HG02610 (cell line): ENCODE measurements at regions not wholly inside any gene's neighbourhood (a gene's known extent, or its start where the extent isn't known, plus 50 kb on each side); places are given as distances from the start of the nearest gene placed in this dataset.

ENCODE experiments used
- ATAC-seq: cut with Tn5 transposase; IDR thresholded peaks from one replicate; pipeline ENCODE4 v1.9.1; 2021; ENCODE audit warnings: mild to moderate bottlenecking, moderate library complexity; ENCODE audit not compliant: unreplicated experiment

DNA sequence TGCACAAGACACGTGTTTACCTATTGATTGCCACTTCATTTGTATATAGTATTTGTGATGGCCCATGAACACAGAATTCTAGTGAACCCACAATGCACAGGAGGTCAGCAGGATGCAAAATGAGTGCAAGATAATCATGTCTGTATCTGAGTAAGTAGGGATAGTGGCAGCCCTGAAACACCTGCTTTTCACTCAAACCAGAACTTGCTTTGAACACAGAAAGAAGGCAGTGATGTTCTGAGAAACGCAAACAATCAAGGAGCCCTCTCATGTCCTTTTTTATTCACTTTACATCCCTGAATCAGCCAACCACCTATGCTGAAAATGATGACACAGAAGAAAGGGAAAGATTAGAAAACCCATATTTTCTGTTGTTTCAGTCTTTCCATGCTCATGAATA, 170.4 kb upstream of the AVPR1A start:
- ATAC-seq, result no peak

DNA sequence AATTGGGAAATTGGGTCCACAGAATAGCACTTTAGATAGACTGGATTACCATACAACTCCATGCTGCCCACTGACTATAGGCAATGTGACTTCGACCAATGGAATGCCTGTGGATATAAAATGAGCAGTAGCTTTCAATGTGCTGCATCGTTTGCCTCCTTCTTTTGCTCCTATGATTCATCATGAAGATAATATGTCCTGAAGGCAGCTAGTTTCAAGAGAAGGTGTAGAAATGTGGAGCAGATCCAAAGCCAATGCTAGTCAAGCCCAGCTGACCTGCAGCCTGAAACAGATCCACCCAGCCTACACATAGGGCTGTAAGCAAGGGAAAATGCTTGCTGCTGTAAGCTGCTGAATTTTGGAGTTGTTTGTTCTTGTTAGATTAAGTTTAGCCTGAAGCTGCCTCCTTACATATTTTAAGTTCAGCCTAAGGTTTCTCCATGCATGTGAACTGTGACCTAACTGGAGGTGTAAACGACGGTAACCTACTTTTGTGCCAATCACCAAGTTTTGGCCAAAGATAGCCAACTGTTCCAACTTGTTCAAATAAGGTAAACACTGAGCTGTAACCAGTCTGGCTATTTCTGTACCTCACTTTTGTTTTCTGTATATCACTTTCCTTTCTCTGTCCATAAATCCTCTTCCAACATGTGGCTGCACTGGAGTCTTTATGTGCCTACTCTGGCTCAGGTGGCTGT, 169.1 kb upstream of the AVPR1A start:
- ATAC-seq, result no peak

DNA sequence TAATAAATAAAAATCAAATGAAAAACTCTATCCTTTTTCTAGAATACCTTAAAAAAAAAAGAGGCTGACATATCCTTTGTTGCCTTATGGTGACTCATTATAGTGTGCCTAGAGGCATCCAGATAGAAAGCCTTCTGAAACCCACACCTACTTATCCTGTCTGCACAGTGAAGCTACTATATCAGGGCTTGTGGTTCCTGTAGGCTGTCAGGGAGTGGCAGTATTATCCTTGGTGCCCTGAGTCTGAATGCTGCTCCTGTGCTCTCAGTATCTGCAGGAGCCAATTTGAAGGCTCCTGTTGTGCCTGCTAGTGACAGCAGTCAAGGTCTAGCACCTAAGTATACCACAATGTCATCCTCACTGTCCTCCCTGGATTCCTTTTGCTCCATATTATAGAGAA, 168.4 kb upstream of the AVPR1A start:
- ATAC-seq, result peak; percentile 54

DNA sequence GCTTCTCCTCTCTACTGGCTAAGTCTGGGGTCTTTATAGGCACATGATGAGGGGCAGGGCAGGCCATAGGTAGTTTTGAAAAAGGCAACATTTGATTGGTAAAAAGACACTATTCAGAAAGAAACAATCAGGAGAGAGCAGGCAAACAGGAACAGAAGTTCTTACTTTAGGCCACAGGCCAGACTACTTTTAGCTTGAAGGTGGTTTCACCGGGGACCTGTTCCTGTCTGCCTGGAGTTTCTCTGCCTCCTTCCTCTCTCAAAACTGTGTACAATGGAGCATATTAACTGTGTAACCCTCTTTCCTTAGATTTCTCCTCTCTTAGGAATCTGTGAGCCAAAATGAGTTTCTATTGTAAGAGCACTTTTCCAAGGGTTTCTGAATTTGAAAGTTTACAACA, 167.9 kb upstream of the AVPR1A start:
- no peak for ATAC-seq

DNA sequence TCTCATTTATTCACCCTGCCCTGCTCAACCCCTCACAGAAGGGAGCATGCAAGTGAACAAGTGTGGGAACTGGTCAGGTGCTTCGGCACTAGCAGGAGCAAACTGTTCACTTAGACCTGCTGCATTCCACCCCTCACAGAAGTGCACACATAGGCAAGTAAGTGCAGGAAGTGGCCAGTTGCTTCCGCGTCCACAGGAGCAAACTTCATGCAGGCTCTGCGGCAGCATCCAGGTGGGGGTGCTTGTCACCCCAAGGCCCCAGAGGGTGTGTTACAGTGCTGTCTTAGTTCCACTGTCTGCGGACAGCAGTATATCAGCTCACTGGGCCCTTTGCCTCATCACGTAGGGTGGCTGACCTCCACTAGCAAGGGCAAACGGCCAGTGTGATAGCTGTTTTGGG, 167.3 kb upstream of the AVPR1A start:
- ATAC-seq, result no peak

DNA sequence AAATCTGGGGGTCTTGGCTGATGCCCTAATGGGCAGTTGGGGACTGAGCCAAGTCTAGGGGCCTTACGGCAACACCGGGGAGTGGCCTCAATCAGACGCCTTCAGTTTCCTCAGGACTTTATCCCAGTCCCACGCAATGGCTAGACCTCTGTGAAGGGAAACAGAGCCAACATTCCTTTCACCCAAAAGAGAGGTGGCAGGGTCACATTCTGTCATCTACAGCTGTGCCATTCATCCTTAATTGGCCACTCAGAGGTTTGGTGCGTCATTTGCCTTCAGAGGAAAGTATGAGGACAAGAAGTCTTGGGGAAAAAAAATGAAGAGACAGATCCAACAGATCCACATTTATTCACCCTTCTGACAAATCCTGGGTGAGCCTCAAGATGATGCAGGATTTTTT, 166.9 kb upstream of the AVPR1A start:
- ATAC-seq, result no peak

DNA sequence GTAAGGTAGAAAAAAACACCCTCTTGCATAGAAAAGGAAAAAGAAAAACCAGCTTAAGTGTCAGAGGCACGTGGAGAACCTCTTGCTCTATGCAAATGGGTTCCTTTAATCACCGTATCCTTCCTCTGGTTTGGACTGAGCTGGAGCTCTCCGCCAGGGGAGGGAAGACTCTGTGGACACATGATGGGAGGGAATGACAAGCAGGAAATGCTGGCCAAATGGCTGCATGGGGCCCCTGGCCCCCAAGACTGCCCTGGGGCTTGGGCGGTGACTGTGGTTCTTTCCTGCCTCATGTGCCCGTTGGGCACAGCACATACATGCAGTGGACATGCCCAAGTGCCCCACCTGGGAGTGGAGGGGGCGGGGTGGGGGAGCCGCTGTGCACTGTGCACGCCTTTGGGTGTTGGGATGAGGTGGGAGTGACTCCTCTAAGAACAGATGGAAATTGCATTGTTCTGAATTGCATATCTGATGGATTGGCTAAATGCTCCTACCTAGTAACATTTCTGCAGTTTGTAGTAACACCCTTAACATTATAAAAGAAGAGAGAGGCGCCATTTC, 166.4 kb upstream of the AVPR1A start:
- ATAC-seq, result no peak

DNA sequence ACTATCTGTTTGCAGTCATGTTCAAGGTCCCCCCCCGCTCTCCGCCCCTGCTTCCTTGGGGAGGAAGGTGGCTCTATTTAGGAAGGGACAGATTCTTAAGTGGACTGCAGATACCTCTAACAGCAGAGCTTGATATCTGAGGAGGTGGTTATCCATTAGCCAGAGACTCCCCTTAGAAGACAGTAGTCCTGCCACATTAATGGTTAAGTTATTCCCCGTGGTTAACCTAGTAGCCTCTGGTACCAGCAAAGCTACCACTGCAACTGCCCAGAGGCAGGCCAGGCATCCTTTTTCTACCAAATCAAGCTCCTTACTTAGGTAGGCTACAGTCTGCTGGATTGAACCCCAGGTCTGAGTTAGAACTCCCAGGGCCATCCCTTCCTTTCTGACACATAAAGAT, 162.1 kb upstream of the AVPR1A start:
- no peak for ATAC-seq

DNA sequence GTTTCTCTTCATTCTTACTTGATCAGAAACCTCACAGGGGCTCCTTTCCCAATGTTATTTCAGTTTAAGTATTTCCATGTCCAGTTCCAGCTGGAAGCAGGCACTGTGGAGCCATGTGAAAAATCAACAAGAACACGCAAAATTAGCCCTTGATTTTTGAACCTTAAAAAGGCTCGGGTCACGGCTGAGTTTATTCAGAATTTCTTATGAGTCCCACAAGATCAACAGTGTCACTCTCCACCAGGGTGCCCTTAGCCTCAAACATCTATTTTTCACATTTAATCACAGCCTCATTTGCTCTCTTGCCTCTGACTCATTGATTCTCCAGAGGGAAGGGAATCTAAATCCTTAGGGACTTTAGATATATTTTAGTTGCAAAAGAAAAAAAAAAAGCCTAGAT, 157.7 kb upstream of the AVPR1A start:
- no peak for ATAC-seq

DNA sequence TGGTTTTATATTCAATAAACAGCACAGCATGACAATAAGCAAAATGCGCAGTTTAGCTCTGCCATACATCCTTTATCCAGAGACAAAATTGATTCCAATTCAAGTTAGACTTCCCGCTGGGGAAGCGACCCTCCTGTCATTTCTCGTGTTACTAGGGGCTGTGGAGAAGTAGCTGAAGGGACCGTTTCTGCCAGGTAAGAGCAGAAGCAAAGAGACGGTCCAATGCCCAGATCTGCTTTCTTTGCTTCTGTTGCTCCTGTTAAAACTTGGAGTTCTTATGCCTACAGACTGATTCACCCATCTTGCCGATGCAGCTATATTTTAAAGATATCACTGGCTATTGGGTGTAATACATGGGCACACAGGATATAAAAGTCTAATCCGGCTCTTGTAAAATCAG, 156.8 kb upstream of the AVPR1A start:
- ATAC-seq, result no peak

DNA sequence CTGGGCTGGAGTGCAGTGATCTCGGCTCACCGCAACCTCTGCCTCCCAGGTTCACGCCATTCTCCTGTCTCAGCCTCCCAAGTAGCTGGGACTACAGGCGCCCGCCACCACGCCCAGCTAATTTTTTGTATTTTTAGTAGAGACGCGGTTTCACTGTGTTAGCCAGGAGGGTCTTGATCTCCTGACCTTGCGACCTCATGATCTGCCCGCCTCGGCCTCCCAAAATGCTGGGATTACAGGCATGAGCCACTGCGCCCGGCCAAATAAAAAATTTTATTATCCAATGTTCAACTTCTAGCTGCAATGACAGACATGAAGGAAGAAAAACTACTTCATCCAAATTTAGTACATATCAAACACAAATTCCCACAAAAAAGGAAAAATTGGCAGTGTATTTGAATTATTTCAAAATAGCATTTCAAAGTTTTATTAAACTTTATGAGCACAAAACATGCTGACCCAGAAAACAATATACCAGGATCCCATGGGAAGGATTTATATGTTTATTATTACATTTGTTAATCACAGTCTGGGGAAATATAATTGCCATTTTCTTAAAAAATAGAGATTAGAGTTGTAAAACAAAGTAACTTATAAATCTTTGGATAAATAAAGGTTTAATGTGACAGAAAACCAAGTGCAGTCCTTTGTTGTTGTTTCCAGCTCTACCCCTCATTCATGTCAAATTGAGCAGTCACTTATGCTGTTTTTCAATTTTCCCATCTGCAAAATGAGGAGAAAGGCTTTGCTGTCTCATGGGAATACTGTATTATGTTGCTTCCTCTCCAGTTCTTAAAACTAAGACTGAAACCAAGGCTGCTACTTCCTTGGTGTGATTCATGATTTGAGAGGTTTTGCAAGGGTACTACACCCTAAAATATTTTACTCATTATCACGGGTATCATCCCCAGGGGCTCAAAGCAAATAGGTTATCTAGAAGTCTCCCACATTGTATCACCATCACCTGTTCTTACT, 155.2 kb upstream of the AVPR1A start:
- no peak for ATAC-seq

DNA sequence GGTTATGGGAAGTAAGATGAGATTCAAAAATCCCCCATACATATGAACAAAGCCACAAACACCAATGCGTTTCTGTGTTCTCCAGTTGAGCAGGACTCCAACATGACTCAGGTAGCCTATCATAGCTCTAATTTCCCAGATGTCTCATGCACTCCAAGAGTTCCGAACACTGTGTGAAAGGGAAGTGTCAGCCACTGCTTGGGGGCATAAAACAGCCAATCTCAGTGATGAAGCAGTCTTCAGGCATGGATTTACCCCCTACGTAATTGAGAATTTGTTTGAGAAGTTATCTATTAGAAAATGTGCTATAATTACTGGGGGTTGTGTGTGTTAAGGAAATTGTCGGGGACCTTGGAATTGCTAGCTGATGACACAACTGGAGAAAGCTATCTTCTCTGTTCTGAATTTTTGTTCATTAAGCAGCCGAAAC, 153.9 kb upstream of the AVPR1A start:
- ATAC-seq, result peak; percentile 36

DNA sequence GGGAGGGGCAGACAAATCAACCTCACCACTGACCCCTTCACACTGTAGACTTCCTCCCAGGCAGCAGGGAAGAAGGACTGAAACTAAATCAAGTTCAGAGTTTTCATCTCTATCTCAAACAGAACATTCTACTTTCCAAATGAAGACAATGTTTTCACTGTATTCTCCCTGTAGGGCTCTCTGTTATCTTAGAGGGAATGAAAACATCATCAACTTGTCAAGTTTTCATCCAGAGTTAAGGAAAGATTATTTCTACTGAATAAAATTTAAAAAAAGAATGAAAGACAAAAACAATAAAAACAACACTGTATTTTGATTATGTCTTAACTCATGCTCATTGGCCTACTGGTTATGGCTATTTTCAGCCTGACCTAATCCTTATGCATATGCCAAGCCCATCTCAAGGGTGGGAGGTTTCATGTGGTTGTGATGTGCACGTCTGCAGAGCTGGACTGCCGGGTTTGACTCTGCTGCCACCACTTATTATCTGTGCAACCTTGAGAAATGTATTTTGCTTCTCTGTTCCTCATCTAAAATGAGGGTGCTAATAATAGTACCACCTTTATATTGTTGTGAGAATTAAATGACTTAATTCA, 152.0 kb upstream of the AVPR1A start:
- ATAC-seq, result peak; percentile 25

DNA sequence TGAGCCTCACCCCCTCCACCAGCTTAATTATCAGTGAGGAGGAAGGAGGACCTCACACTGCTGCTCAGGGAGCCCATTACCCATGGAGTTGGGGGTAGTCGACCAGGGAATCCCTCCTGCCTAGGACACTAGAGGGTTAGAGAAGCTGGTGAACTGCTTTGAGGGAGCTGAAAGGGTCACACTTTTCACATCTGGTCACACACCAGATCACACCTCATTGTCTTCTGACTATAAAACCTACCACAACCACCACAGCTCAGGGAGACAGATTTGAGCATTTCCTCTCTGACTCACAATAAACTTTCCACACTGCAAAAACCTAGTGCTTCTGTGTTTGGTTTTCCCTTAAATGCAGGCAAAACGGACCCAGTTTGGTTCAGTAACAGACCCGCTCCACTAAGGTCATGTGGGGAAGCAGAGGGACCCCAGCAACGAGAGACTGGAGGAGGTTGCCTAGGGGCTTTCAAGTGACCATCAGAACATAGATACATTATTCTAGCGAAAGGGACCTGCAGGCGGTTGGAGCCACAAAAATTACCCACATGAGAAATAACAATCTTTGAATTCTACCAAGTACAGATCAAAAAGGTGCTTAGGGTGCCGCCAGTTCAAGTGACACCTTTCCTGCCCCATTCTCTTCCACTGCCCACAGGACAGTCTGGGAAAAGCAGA, 151.4 kb upstream of the AVPR1A start:
- peak; percentile 87 for ATAC-seq

DNA sequence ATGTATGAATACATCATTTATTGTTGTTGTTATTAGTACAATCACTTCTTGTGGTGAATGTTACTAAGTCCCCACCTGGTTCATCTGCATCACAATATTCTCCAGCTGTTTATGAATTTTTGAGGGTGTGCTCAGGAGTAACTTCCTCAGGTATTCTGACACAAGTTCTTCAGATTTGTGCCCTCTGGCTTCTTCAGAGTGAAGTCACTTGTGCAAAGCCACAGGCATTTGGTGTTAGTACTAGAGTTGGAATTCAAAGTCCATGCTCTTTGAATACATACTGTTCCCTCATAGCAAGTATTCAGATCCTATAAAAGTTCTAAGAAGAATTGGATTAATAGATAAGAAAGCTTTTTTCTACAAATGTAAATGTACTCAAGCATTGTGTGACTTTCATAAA, 150.3 kb upstream of the AVPR1A start:
- ATAC-seq, result no peak

DNA sequence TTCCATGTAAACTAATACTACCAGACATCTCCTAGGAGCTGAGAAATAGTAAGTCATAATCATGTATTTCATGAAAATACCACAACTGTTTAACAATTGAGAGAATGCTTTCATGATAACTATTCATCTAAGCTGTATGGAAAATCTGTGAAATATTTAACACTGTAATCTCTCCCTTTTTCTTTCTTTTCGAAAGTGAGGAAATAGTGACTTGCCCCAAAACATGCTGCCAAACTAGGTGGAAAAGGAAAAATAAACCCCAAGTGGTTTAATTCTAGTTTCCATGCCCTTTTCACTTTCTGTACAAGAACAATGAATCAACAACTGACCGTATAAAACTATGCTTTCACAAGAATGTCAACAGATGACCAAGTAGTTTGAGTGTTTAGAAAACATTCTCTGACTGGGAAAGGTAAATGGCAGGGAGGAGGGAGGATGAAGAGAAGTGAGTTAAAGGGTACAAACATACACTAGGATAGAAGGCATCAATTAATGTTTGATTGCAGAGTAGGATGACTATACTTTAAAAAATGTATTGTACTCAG, 147.5 kb upstream of the AVPR1A start:
- ATAC-seq, result no peak

DNA sequence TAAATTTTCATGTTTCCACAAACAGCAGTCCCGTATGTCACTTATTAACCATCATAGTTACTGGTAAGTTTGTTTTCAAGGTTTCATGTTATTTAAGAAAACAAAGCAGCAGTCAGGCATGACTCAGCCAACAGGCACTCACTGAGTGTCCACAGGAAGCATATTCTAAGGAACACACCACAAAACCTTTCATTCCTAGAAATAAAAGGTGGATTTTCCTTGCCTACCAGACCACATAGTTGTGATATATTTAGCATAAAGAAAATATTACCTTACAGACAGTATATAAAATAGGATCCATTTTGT, 143.3 kb upstream of the AVPR1A start:
- ATAC-seq, result peak; percentile 53

DNA sequence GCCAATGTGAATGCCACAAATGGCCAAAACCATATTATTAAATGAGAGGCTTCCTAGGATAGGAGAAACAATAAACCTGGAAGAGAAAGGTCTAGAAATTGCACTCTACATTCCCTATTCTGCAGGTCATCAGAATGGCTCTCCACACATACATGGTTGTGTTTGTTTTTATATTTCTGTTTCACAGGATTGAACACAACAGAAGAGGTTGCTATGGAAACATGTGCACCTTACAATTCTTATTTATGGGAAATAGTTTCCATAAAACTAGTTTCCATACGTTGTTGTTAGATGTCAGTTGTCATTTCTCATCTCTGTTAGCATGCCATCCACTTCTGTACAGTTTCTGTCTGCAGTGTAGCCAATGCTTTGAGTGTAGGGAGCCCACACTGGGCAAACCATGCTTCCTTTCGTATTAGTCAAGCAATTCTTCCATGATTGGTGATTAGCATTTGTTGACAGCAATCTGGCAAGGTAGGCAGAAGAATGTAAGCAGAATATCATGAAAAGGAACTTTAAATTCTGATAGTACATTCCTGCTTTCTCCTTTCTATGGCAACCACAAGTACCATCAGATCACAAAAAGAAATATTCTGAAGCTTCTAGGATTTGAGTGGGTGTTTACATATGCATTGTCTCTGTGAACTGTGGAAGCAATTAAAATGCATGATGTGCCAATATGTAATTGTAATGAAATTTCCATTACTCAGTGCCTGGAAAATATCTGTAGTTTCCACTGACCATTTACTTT, 141.6 kb upstream of the AVPR1A start:
- ATAC-seq, result no peak

DNA sequence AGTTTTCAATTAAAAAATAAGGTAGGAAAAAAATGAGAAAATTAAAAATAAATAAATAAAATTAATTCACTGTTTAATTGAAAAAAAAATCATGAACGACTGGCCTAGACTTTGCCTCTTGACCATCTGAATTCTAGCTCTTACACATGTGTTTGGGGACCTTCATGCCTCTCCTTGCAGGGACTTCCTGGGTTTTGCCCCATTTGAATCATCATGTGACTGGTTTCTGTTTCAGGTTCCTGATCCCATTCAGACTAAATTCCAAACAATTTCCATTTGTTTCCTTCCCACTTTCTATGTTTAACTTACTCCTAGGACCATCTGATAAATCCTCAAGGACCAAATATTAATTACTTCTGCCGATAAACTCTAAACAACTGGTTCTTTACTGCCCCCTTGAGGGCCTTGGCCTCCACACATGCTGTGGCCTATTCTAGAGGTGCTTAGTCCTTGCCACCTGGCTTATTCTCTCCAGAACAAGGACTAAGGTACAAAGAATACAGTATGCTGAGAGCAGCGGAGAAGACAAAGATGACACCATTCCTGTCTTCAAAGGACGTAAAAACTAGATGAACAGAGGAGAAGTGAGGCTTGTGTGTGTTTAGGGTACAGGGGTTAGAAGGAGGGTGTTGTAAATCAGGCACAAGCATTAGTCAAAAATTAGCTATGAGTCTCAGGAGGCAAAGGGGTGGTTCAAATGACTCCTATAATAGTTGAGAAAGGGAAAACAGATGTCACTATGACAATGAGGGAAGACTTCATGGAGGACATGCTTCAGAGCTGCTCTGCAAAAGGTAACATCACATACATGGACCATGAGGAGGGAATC, 125.8 kb upstream of the AVPR1A start:
- peak; percentile 68 for ATAC-seq
